Heart right ventricle (tissue), 16 donors: ENCODE measurements at regions not wholly inside any gene's neighbourhood (a gene's known extent, or its start where the extent isn't known, plus 50 kb on each side); places are given as distances from the start of the nearest gene placed in this dataset.

Source experiments
- ATAC-seq, 8 donors: fragments of 200-7000 bp; cut with Tn5 transposase; one replicate each; pipeline ENCODE4 v1.9.1; 2020; ENCODE audit warnings: mild to moderate bottlenecking in 8 of 8, moderate library complexity in 8 of 8, moderate number of reproducible peaks in 1 of 8
- DNase-seq, 2 donors: peaks; one replicate each; pipeline ENCODE4 v3.0.0-alpha.2; 2020
- H3K27ac ChIP-seq, 10 donors: fragments of 200-600 bp; sonication (generic) in 2 of 10; one replicate each; pipeline versions ENCODE4 v1.5.0 to v1.8.0; 2020 to 2022; ENCODE audit warnings: mild to moderate bottlenecking in 3 of 10
- H3K27me3 ChIP-seq, 7 donors: fragments of 200-600 bp; one replicate each; pipeline ENCODE4 v1.8.0; 2021 to 2022; ENCODE audit warnings: mild to moderate bottlenecking in 2 of 7
- H3K36me3 ChIP-seq, 9 donors: fragments of 200-600 bp; sonication (generic) in 1 of 9; one replicate each; pipeline versions ENCODE4 v1.5.0 to v1.8.0; 2020 to 2022; ENCODE audit warnings: mild to moderate bottlenecking in 2 of 9
- H3K4me1 ChIP-seq, 9 donors: fragments of 200-600 bp; sonication (generic) in 1 of 9; one replicate each; pipeline versions ENCODE4 v1.5.0 to v1.8.0; 2020 to 2022; ENCODE audit warnings: mild to moderate bottlenecking in 4 of 9
- H3K4me3 ChIP-seq, 10 donors: fragments of 200-600 bp; sonication (generic) in 2 of 10; one replicate each; pipeline versions ENCODE4 v1.5.0 to v1.8.0; 2020 to 2022; ENCODE audit warnings: mild to moderate bottlenecking in 7 of 10, moderate library complexity in 2 of 10
- H3K9me3 ChIP-seq, 11 donors: fragments of 200-600 bp in 10 of 11; sonication (generic) in 2 of 11; one replicate each; pipeline versions ENCODE4 v1.5.0 to v1.8.0; 2013 to 2022; ENCODE audit warnings: mild to moderate bottlenecking in 2 of 11, control low read depth in 1 of 11, moderate library complexity in 1 of 11
- CTCF ChIP-seq, 9 donors: fragments of 200-600 bp; sonication (generic) in 2 of 9; IDR thresholded peaks; one replicate each; pipeline versions ENCODE4 v1.5.0 to v1.8.0; 2021 to 2022; ENCODE audit warnings: antibody characterized with exemption in 9 of 9, mild to moderate bottlenecking in 5 of 9, moderate library complexity in 1 of 9
- WGBS, 2 donors: extraction: QIAGEN DNeasy Blood & Tissue Kit; methylation state at CpG; one replicate each; pipeline ENCODE4 v1.1.7; 2013; ENCODE audit warnings: inconsistent platforms in 1 of 2; 5-methylcytosine and 5-hydroxymethylcytosine counted together
- intact Hi-C, 10 donors: fragments of 100-400 bp; cut with DNase I; formaldehyde crosslinking; loops; one replicate each; pipeline versions ENCODE4 v1.11.1 to v1.14.2; 2022
- donor health status: Arrhythmogenic right ventricular cardiomyopathy.
- donor health status: ischemic (EF 13 %, LVEDD 7.1; RV severe dilation, severe dysfunction).
- donor health status: healthy with polysubstance abuse.
- donor health status: DM: no; HTN: yes; CAD: no.
- donor health status: DM: no; HTN: no; CAD: no.
- donor health status: ischemic (EF 25% LVEDD 6.9; RV normal size, moderate dysfunction).
- donor health status: ischemic (EF 25% LVEDD 5.7; RV mildly dilated, moderate dysfunction).
- donor health status: healthy.
- donor health status: DM: yes; HTN: yes; CAD: no.
- donor health status: Ischemic cardiomyopathy.
- donor health status: ischemic (EF 35%, LVEDD 5.7; RV mildly dilated, moderate dysfunction).
- donor health status: nonischemic (EF 11% LVEDD 7.7; RV severe dilation, severe dysfunction).
- donor health status: DM: yes; HTN: yes; CAD: no.
- donor health status: PGD.
- donor health status: ischemic (EF 29% LVEDD 5.4; RV normal size, mild dysfunction).
- donor health status: nonischemic (EF 23%, LVEDD 6.1; RV moderate dilation, normal function).

- no peaks in the 10 kb centered on the region for H3K27me3 ChIP-seq
- ATAC-seq = no peak
- no peak for DNase-seq
- no peak overlapping the region for H3K4me3 ChIP-seq
- intact Hi-C loops = no loop called here
- WGBS, 2 donors = 65 to 68% methylated on average over 7 of the region's 7 CpGs
- no peak overlapping the region for H3K27ac ChIP-seq
- H3K4me1 ChIP-seq = no peaks in the 10 kb centered on the region
- H3K9me3 ChIP-seq = no peaks in the 10 kb centered on the region
- no peak for TF ChIP-seq CTCF (IDR thresholded peaks at IDR 0.05)
- H3K36me3 ChIP-seq = no peaks in the 10 kb centered on the region
Measured at GRCh38 chr12:39064708-39065107, 159.3 kb upstream of the CPNE8 start.

- ATAC-seq (no peak), DNase-seq (no peak)
- intact Hi-C loops = no loop called here
- H3K27ac ChIP-seq = no peak overlapping the region
- no peak overlapping the region for H3K4me3 ChIP-seq
- no peak for TF ChIP-seq CTCF (IDR thresholded peaks at IDR 0.05)
- H3K36me3 ChIP-seq = no peaks in the 10 kb centered on the region
- no peaks in the 10 kb centered on the region for H3K9me3 ChIP-seq
- H3K27me3 ChIP-seq = no peaks in the 10 kb centered on the region
- 51 to 52% methylated on average over 3 of the region's 3 CpGs for WGBS, 2 donors
- no peaks in the 10 kb centered on the region for H3K4me1 ChIP-seq
Measured at GRCh38 chr12:39062266-39062996, 157.0 kb upstream of the CPNE8 start.

- intact Hi-C loops = no loop called here
- Histone ChIP-seq H3K4me1 (no peaks in the 10 kb centered on the region), H3K9me3 (no peaks in the 10 kb centered on the region), H3K36me3 (no peaks in the 10 kb centered on the region), H3K27ac (no peak overlapping the region), H3K27me3 (no peaks in the 10 kb centered on the region), H3K4me3 (no peak overlapping the region)
- no peak for ATAC-seq
- no peak for TF ChIP-seq CTCF (IDR thresholded peaks at IDR 0.05)
- DNase-seq = no peak
- WGBS, 2 donors = 68 to 76% methylated on average over 7 of the region's 7 CpGs
Measured at GRCh38 chr12:39061576-39061975, 156.2 kb upstream of the CPNE8 start.

- DNase-seq = no peak
- H3K27me3 ChIP-seq = no peaks in the 10 kb centered on the region
- intact Hi-C loops = no loop called here
- H3K4me3 ChIP-seq = no peak overlapping the region
- no peaks in the 10 kb centered on the region for H3K36me3 ChIP-seq
- peaks cover 0 to 7% (median 4%) of the 10 kb centered on the region in 9 donors for H3K4me1 ChIP-seq
- no peak overlapping the region for H3K27ac ChIP-seq
- H3K9me3 ChIP-seq = no peaks in the 10 kb centered on the region
- no peak for ATAC-seq
- TF ChIP-seq CTCF (IDR thresholded peaks at IDR 0.05) = no peak
Measured at GRCh38 chr12:39048395-39048794, 143.0 kb upstream of the CPNE8 start.
